ENCODE measurements at regions not wholly inside any gene's neighbourhood (a gene's known extent, or its start where the extent isn't known, plus 50 kb on each side); places are given as distances from the start of the nearest gene placed in this dataset.

GRCh38 chr1:232437510-232437909, 192.4 kb downstream of the SIPA1L2 start:
- no peaks in the 10 kb centered on the region for H3K27me3 ChIP-seq
- H3K4me3 ChIP-seq = no peak overlapping the region
- peak overlapping the region in 1 of 4 donors; percentile 14 for H3K27ac ChIP-seq
- H3K9me3 ChIP-seq = no peaks in the 10 kb centered on the region
- peaks cover 2 to 33% (median 4%) of the 10 kb centered on the region in 3 donors for H3K4me1 ChIP-seq
- TF ChIP-seq POLR2AphosphoS5 (IDR thresholded peaks at IDR 0.05) (no peak), CTCF (IDR thresholded peaks at IDR 0.05) (no peak), EP300 (IDR thresholded peaks at IDR 0.05) (no peak), POLR2A (IDR thresholded peaks at IDR 0.05) (no peak)
- peaks cover 0 to 64% of the 10 kb centered on the region in 2 donors for H3K36me3 ChIP-seq
- WGBS, 2 donors (ENCODE audit: low coverage in 1 of 2) = 66 to 80% methylated on average over 3 of the region's 7 CpGs
- no peak for ATAC-seq

- peak; percentile 16 for ATAC-seq
- Histone ChIP-seq H3K9me3 (no peaks in the 10 kb centered on the region), H3K4me1 (peaks cover 2 to 33% (median 4%) of the 10 kb centered on the region in 3 donors), H3K4me3 (no peak overlapping the region), H3K27ac (peak overlapping the region in 3 of 4 donors; percentile 13 to 23 (median 21)), H3K36me3 (peaks cover 0 to 66% of the 10 kb centered on the region in 2 donors), H3K27me3 (no peaks in the 10 kb centered on the region)
- WGBS, 2 donors (ENCODE audit: low coverage in 1 of 2) = 0% methylated on average over 3 of the region's 3 CpGs; no CpG with 5 or more reads in 1 of the 2 donors
- TF ChIP-seq EP300 (IDR thresholded peaks at IDR 0.05) (no peak), POLR2AphosphoS5 (IDR thresholded peaks at IDR 0.05) (peak; percentile 34)
Observed at GRCh38 chr1:232435729-232436128, 194.2 kb downstream of the SIPA1L2 start.

- Histone ChIP-seq H3K4me3 (no peak overlapping the region), H3K27ac (no peak overlapping the region), H3K36me3 (peaks cover 0 to 51% of the 10 kb centered on the region in 2 donors), H3K4me1 (peaks cover 2 to 29% (median 4%) of the 10 kb centered on the region in 3 donors), H3K27me3 (no peaks in the 10 kb centered on the region), H3K9me3 (no peaks in the 10 kb centered on the region)
- TF ChIP-seq POLR2AphosphoS5 (IDR thresholded peaks at IDR 0.05) = no peak
- TF ChIP-seq CTCF (IDR thresholded peaks at IDR 0.05) = no peak
- TF ChIP-seq EP300 (IDR thresholded peaks at IDR 0.05) = no peak
- no peak for TF ChIP-seq POLR2A (IDR thresholded peaks at IDR 0.05)
- WGBS, 2 donors (ENCODE audit: low coverage in 1 of 2) = 73 to 76% methylated on average over 3 to 5 of the region's 8 CpGs
- ATAC-seq = no peak
Observed at GRCh38 chr1:232432313-232432712, 197.6 kb downstream of the SIPA1L2 start.

- H3K4me1 ChIP-seq = peaks cover 2 to 35% (median 4%) of the 10 kb centered on the region in 3 donors
- TF ChIP-seq POLR2A (IDR thresholded peaks at IDR 0.05) = no peak
- no peak for TF ChIP-seq CTCF (IDR thresholded peaks at IDR 0.05)
- H3K9me3 ChIP-seq = no peaks in the 10 kb centered on the region
- WGBS, 2 donors (ENCODE audit: low coverage in 1 of 2) = 80 to 83% methylated on average over 1 to 4 of the region's 4 CpGs
- no peak for ATAC-seq
- no peak overlapping the region for H3K27ac ChIP-seq
- H3K36me3 ChIP-seq = peaks cover 0 to 56% of the 10 kb centered on the region in 2 donors
- no peaks in the 10 kb centered on the region for H3K27me3 ChIP-seq
- H3K4me3 ChIP-seq = no peak overlapping the region
Observed at GRCh38 chr1:232431748-232432147, 198.2 kb downstream of the SIPA1L2 start.

- Histone ChIP-seq H3K27ac (no peak overlapping the region), H3K4me1 (peaks cover 2 to 37% (median 4%) of the 10 kb centered on the region in 3 donors), H3K4me3 (no peak overlapping the region), H3K36me3 (peaks cover 0 to 51% of the 10 kb centered on the region in 2 donors), H3K27me3 (no peaks in the 10 kb centered on the region), H3K9me3 (no peaks in the 10 kb centered on the region)
- no peak for ATAC-seq
- TF ChIP-seq POLR2AphosphoS5 (IDR thresholded peaks at IDR 0.05) = no peak
- TF ChIP-seq EP300 (IDR thresholded peaks at IDR 0.05) = no peak
- TF ChIP-seq CTCF (IDR thresholded peaks at IDR 0.05) = no peak
- no peak for TF ChIP-seq POLR2A (IDR thresholded peaks at IDR 0.05)
- 71 to 89% methylated on average over 6 of the region's 6 CpGs for WGBS, 2 donors (ENCODE audit: low coverage in 1 of 2)
Observed at GRCh38 chr1:232431326-232431725, 198.6 kb downstream of the SIPA1L2 start.

Data from gastroesophageal sphincter (tissue), 4 donors.